ENCODE measurements at regions not wholly inside any gene's neighbourhood (a gene's known extent, or its start where the extent isn't known, plus 50 kb on each side); places are given as distances from the start of the nearest gene placed in this dataset.

DNA sequence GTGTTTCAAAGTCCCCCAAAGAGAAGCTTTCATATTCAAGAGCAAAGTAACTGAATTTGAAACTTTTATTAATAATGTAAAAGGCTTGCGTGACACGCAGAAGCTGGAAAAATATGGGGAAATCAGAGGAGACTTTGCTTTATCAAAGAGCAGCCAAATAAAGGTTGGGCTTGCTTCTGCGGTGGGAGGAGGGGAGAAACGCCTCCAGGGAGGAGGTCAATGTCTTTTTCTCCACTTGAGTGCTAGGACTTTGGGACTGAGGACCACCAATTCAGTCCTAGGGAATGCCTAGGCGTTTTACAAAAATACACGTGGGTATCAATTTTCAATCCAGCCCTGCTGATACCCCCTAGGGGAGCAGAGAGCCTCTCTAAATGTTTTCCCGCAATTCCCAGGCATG lies 60.9 kb upstream of the FZD10 start:
- Histone ChIP-seq H3K4me3 (no peak overlapping the region), H3K9me3 (peaks cover 0 to 5% (median 0%) of the 10 kb centered on the region in 12 donors), H3K4me1 (peaks cover 0 to 4% (median 0%) of the 10 kb centered on the region in 12 donors), H3K36me3 (no peaks in the 10 kb centered on the region), H3K27ac (no peak overlapping the region), H3K27me3 (peaks cover 0 to 43% (median 4%) of the 10 kb centered on the region in 9 donors)
- TF ChIP-seq, protein P1, sequence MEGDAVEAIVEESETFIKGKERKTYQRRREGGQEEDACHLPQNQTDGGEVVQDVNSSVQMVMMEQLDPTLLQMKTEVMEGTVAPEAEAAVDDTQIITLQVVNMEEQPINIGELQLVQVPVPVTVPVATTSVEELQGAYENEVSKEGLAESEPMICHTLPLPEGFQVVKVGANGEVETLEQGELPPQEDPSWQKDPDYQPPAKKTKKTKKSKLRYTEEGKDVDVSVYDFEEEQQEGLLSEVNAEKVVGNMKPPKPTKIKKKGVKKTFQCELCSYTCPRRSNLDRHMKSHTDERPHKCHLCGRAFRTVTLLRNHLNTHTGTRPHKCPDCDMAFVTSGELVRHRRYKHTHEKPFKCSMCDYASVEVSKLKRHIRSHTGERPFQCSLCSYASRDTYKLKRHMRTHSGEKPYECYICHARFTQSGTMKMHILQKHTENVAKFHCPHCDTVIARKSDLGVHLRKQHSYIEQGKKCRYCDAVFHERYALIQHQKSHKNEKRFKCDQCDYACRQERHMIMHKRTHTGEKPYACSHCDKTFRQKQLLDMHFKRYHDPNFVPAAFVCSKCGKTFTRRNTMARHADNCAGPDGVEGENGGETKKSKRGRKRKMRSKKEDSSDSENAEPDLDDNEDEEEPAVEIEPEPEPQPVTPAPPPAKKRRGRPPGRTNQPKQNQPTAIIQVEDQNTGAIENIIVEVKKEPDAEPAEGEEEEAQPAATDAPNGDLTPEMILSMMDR (IDR thresholded peaks at IDR 0.05), result no peak
- no peak for TF ChIP-seq POLR2A (IDR thresholded peaks at IDR 0.05)
- ATAC-seq, result no peak
- intact Hi-C loops (cut with DNase I), result no loop called here
- DNase-seq, result no peak
- WGBS, 4 donors, result 46 to 59% (median 49%) methylated on average over 5 to 7 of the region's 7 CpGs

DNA sequence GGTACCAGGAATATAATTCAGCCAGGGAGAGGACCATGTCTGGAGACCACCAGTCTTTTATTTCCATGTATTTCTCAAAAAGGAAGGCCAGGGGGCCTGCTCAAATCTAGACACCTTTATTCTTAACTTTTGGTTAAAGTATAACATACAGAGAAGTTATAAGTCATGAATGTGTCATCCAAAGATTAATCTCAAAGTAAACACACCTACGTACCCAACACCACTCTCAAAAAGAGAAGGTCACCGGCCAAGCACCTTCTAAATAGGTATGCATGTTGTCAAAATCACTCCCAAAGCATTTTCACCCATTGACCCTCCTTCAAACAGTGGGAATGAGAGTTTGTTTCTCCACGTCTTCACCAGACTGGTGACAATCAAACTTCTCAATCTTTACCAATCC lies 60.0 kb upstream of the FZD10 start:
- TF ChIP-seq POLR2A (IDR thresholded peaks at IDR 0.05), result no peak
- TF ChIP-seq, protein P1 (IDR thresholded peaks at IDR 0.05), result no peak
- ATAC-seq (no peak), DNase-seq (no peak)
- no peaks in the 10 kb centered on the region for H3K36me3 ChIP-seq
- H3K4me3 ChIP-seq, result no peak overlapping the region
- H3K27me3 ChIP-seq, result peaks cover 0 to 36% (median 4%) of the 10 kb centered on the region in 9 donors
- H3K4me1 ChIP-seq, result peaks cover 0 to 4% (median 0%) of the 10 kb centered on the region in 12 donors
- intact Hi-C loops (cut with DNase I), result no loop called here
- no peak overlapping the region for H3K27ac ChIP-seq
- WGBS, 4 donors, result 75 to 87% (median 82%) methylated on average over 3 of the region's 3 CpGs
- H3K9me3 ChIP-seq, result peaks cover 0 to 5% (median 0%) of the 10 kb centered on the region in 12 donors

DNA sequence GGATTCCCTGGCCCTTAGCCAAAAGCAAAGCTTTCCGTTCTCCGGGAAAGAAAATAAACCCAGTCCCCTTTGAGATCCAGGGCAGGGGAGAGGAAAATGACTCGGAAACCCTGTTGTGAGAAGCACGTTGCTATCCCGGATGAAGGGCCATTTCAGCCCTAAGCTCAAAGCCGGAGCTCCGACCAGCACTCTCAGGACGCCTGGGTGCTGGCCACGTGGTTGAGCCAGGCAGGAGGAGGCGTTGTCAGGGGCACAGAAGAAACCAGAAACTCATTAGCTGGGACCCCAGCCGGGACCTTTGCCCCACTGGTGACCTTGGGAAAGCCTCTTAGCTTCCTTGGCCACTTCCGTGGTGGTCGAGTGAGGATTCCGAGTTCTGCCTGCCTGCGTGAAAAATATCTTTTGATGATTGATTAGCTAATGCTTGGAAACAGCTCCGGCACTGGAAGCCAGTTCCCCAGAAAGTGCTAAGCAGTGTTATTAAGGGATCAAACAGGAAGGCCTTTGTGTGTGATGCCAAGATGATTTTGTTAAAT lies 57.6 kb upstream of the FZD10 start:
- no peaks in the 10 kb centered on the region for H3K36me3 ChIP-seq
- no peak for DNase-seq
- no peak for ATAC-seq
- no peak overlapping the region for H3K27ac ChIP-seq
- H3K4me1 ChIP-seq, result peaks cover 0 to 4% (median 0%) of the 10 kb centered on the region in 12 donors
- 2 to 6% (median 5%) methylated on average over 16 of the region's 16 CpGs for WGBS, 4 donors
- intact Hi-C loops (cut with DNase I), result no loop called here
- H3K4me3 ChIP-seq, result peak overlapping the region in 1 of 12 donors; percentile 26
- peaks cover 0 to 11% (median 0%) of the 10 kb centered on the region in 12 donors for H3K9me3 ChIP-seq
- peaks cover 0 to 14% (median 4%) of the 10 kb centered on the region in 9 donors for H3K27me3 ChIP-seq
- TF ChIP-seq, protein P1 (IDR thresholded peaks at IDR 0.05), result no peak
- TF ChIP-seq POLR2A (IDR thresholded peaks at IDR 0.05), result no peak

- ATAC-seq (no peak), DNase-seq (no peak)
- Histone ChIP-seq H3K36me3 (no peaks in the 10 kb centered on the region), H3K4me1 (peaks cover 0 to 4% (median 0%) of the 10 kb centered on the region in 12 donors), H3K27ac (no peak overlapping the region), H3K27me3 (peaks cover 0 to 34% (median 0%) of the 10 kb centered on the region in 9 donors), H3K9me3 (peaks cover 0 to 10% (median 0%) of the 10 kb centered on the region in 12 donors), H3K4me3 (no peak overlapping the region)
- WGBS, 4 donors, result 87 to 93% (median 90%) methylated on average over 15 to 16 of the region's 16 CpGs
- intact Hi-C loops (cut with DNase I), result no loop called here
- TF ChIP-seq POLR2A (IDR thresholded peaks at IDR 0.05), result no peak
- TF ChIP-seq, protein P1 (IDR thresholded peaks at IDR 0.05), result no peak
These were observed 53.0 kb upstream of the FZD10 start for GRCh38 chr12:130109062-130109945.
